ENCODE measurements at regions not wholly inside any gene's neighbourhood (a gene's known extent, or its start where the extent isn't known, plus 50 kb on each side); places are given as distances from the start of the nearest gene placed in this dataset.

DNA sequence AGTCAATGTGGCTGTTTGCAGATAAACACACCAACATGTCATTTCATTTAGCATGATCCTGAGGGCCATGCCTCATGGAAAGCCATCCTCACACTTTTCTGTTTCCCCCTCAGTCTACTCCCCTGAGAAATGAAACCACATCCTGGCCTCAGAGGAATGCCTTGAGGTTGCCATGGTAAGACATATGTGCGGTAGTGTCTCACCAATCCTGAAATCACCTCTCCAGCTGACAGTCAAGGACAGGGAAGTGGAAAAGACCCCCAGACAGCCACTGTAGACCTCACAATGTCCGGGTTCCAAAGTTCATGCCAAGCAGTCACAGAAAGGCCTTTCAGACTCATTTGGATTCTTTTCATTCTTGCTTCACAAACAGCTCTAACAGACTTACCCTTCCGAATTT lies 175.2 kb upstream of the PKDCC start:
- peaks cover 0 to 23% (median 7%) of the 10 kb centered on the region in 9 donors for H3K4me1 ChIP-seq
- H3K36me3 ChIP-seq, result no peaks in the 10 kb centered on the region
- WGBS, 2 donors, result 76 to 85% methylated on average over 3 of the region's 3 CpGs
- intact Hi-C loops (cut with DNase I), result no loop called here
- no peak overlapping the region for H3K4me3 ChIP-seq
- TF ChIP-seq, protein P1, sequence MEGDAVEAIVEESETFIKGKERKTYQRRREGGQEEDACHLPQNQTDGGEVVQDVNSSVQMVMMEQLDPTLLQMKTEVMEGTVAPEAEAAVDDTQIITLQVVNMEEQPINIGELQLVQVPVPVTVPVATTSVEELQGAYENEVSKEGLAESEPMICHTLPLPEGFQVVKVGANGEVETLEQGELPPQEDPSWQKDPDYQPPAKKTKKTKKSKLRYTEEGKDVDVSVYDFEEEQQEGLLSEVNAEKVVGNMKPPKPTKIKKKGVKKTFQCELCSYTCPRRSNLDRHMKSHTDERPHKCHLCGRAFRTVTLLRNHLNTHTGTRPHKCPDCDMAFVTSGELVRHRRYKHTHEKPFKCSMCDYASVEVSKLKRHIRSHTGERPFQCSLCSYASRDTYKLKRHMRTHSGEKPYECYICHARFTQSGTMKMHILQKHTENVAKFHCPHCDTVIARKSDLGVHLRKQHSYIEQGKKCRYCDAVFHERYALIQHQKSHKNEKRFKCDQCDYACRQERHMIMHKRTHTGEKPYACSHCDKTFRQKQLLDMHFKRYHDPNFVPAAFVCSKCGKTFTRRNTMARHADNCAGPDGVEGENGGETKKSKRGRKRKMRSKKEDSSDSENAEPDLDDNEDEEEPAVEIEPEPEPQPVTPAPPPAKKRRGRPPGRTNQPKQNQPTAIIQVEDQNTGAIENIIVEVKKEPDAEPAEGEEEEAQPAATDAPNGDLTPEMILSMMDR (IDR thresholded peaks at IDR 0.05), result no peak
- ATAC-seq, result no peak
- H3K9me3 ChIP-seq, result no peaks in the 10 kb centered on the region
- H3K27me3 ChIP-seq, result no peaks in the 10 kb centered on the region
- no peak overlapping the region for H3K27ac ChIP-seq
- DNase-seq, result no peak

DNA sequence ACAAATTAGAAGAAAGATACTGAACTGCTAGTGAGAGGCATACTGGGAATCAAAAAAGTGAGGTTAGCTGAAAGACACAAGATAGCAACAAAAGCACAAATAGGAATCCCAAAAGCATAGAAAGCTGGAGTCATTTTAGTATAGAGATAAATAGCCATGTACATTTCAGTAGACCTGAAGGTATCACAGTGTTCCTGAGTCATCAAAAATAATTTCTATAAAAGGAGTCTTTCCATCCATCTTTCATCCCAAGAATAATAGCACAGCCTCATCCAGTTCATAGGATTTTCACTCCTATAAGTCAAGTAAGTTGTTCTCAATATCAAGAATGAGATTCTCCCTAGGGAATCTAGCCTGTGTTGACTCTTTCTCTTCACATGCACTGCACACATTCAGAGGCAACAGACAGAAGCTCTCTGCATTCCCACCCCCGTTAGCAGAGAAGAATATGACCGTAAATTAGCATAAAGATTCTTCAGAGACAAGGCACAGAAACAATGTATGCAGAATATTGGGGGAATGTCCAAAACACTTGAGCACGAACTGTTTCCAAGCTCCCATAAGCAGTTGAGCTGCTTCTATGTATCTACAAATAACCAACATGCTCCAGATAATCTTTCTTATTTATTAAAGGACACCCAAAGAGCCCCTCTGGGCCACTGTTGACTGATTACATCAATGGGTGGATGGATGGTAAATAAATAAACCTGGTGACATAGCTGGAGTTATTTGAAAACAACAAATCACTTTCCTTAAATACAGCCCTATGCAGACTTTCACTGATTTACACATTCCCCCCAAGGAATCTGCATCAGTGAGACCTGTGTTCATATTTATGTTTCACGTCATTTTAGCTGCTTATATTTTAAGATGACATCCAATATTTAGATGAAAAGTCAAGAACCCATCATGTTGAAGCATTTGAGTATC lies 174.5 kb upstream of the PKDCC start:
- no peak for DNase-seq
- ATAC-seq, result no peak
- 58 to 75% methylated on average over 4 of the region's 4 CpGs for WGBS, 2 donors
- Histone ChIP-seq H3K9me3 (no peaks in the 10 kb centered on the region), H3K4me1 (peaks cover 0 to 23% (median 7%) of the 10 kb centered on the region in 9 donors), H3K36me3 (no peaks in the 10 kb centered on the region), H3K4me3 (no peak overlapping the region), H3K27ac (no peak overlapping the region), H3K27me3 (no peaks in the 10 kb centered on the region)
- TF ChIP-seq, protein P1 (IDR thresholded peaks at IDR 0.05), result no peak
- intact Hi-C loops (cut with DNase I), result no loop called here

DNA sequence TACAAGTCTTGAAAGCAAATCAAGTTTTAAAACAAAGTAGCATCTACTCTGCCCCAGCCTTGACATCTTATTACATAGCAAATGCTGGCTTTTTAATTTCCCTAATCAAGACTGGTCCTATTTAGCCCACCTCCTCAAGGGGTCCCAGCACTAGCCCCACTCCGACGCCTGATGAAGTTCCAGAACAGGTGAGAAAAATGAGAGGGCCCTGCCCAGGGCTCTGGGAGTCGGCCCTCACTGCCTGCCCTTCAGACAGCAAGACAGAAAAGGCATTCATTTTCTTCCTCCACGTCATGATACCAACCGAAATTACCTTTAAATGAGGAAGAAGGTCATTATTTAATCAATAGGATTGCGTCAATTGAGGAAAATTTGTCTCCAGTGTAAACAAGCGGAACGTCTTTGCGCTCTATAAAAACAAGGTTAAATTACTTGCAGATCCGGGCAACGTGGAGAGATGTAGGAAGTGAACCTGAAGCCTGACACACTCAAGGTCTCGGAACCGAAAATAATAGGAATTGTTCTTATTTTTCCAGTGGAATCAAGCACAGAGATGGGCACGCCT lies 170.6 kb upstream of the PKDCC start:
- WGBS, 2 donors, result 91 to 96% methylated on average over 14 of the region's 14 CpGs
- DNase-seq (no peak), ATAC-seq (no peak)
- TF ChIP-seq, protein P1 (IDR thresholded peaks at IDR 0.05), result no peak
- Histone ChIP-seq H3K36me3 (no peaks in the 10 kb centered on the region), H3K4me3 (no peak overlapping the region), H3K27me3 (no peaks in the 10 kb centered on the region), H3K9me3 (no peaks in the 10 kb centered on the region), H3K4me1 (peaks cover 0 to 23% (median 10%) of the 10 kb centered on the region in 9 donors), H3K27ac (no peak overlapping the region)
- intact Hi-C loops (cut with DNase I), result no loop called here

DNA sequence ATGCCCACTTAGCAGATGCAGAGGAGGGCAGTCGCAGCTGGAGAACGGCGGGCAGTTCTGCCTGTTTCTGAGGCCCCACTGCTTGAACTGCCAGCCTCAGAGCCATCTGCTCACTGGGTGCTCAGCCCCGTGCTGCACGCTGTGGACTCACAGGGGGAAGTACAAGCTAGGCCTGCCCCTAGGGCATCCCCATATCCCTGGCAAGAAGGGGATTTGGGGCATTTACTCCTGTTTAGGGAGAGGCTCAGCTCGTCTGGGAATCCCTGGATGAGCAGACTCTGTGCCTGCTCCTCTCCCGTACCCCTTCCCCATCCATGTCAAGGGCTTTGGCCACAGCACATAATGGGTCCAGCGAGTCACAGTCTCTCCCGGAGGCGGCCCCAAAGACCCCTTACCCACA lies 169.8 kb upstream of the PKDCC start:
- no peaks in the 10 kb centered on the region for H3K9me3 ChIP-seq
- DNase-seq (no peak), ATAC-seq (no peak)
- TF ChIP-seq, protein P1 (IDR thresholded peaks at IDR 0.05), result no peak
- no peaks in the 10 kb centered on the region for H3K36me3 ChIP-seq
- no peaks in the 10 kb centered on the region for H3K27me3 ChIP-seq
- H3K4me1 ChIP-seq, result peaks cover 0 to 19% (median 9%) of the 10 kb centered on the region in 9 donors
- intact Hi-C loops (cut with DNase I), result no loop called here
- H3K4me3 ChIP-seq, result no peak overlapping the region
- H3K27ac ChIP-seq, result peak overlapping the region in 2 of 10 donors; percentile 29 to 31
- 92 to 95% methylated on average over 10 of the region's 10 CpGs for WGBS, 2 donors

All from heart right ventricle (tissue), 16 donors.